Panc1 (cell line): ENCODE measurements at regions not wholly inside any gene's neighbourhood (a gene's known extent, or its start where the extent isn't known, plus 50 kb on each side); places are given as distances from the start of the nearest gene placed in this dataset.

Source experiments
- ATAC-seq: fragments of 200-7000 bp; cut with Tn5 transposase; 2 replicates; pipeline ENCODE4 v1.9.1; 2020; ENCODE audit warnings: mild to moderate bottlenecking, moderate library complexity
- BruUV-seq: library from RNA; stranded (reverse); fragments of 400-500 nt; replicated peaks from 2 replicates; lab custom pipeline; 2021; lab: Mats Ljungman, UMichigan
- CTCF ChIA-PET: fragments of 300-600 bp; sonication (Branson Sonifier 250); formaldehyde crosslinking; loops from one replicate; lab custom pipeline; 2022; ENCODE audit warnings: antibody characterized with exemption; lab: Charles Lee
- POLR2A ChIA-PET: fragments of 300-600 bp; sonication (Branson Sonifier 250); formaldehyde crosslinking; loops from one replicate; lab custom pipeline; 2022; ENCODE audit warnings: antibody characterized with exemption; lab: Charles Lee
- DNase-seq: peaks from one replicate; pipeline ENCODE4 v3.0.0-alpha.2; 2010; ENCODE audit warnings: low read depth, low spot score
- H3K27ac ChIP-seq: 2 replicates; pipeline ENCODE4 v1.5.1; 2011; ENCODE audit warnings: mild to moderate bottlenecking, low read length, inconsistent platforms
- H3K27me3 ChIP-seq: fragments of 200-500 bp; sonication (Bioruptor generic); 2 replicates; pipeline ENCODE4 v1.6.0; 2014; ENCODE audit warnings: low read length, inconsistent platforms; ENCODE audit not compliant: control insufficient read depth, insufficient read depth
- H3K36me3 ChIP-seq: fragments of 200-500 bp; sonication (Bioruptor generic); 2 replicates; pipeline ENCODE4 v1.5.1; 2014; ENCODE audit warnings: inconsistent platforms, mild to moderate bottlenecking, low read length, moderate library complexity; ENCODE audit not compliant: control insufficient read depth, insufficient read depth
- H3K4me1 ChIP-seq: 2 replicates; pipeline ENCODE4 v1.5.1; 2011; ENCODE audit warnings: inconsistent platforms, mild to moderate bottlenecking, low read length, moderate library complexity; ENCODE audit not compliant: control insufficient read depth, insufficient read depth
- H3K4me3 ChIP-seq, 2 experiments: 2 replicates each; pipeline ENCODE4 v1.5.1; 2011 to 2012; ENCODE audit warnings: low read depth in 2 of 2, low read length in 2 of 2, mild to moderate bottlenecking in 2 of 2, inconsistent platforms in 1 of 2, moderate library complexity in 1 of 2
- H3K9me3 ChIP-seq: fragments of 200-500 bp; sonication (Bioruptor generic); 2 replicates; pipeline ENCODE4 v1.5.1; 2014; ENCODE audit warnings: low read depth, mild to moderate bottlenecking, inconsistent platforms, low read length, moderate library complexity; ENCODE audit not compliant: control insufficient read depth, insufficient read depth
- POLR2AphosphoS5 ChIP-seq: IDR thresholded peaks from 2 replicates; pipeline ENCODE4 v1.6.1; 2012; ENCODE audit warnings: mild to moderate bottlenecking, low read depth, low read length, moderate library complexity
- REST ChIP-seq, 2 experiments: IDR thresholded peaks; 2 replicates each; pipeline ENCODE4 v1.6.1; 2011 to 2012; ENCODE audit warnings: low read depth in 2 of 2, control low read depth in 1 of 2, low read length in 1 of 2, mild to moderate bottlenecking in 1 of 2, moderate library complexity in 1 of 2; ENCODE audit not compliant: insufficient read depth in 1 of 2
- SIN3A ChIP-seq: IDR thresholded peaks from 2 replicates; pipeline ENCODE4 v1.6.1; 2012; ENCODE audit warnings: low read depth, mild to moderate bottlenecking, low read length, moderate library complexity, borderline replicate concordance; ENCODE audit not compliant: insufficient read depth
- TCF7L2 ChIP-seq: IDR thresholded peaks from 2 replicates; pipeline ENCODE4 v1.6.1; 2011; ENCODE audit warnings: mild to moderate bottlenecking, low read depth, low read length, inconsistent platforms
- in situ Hi-C: cut with HindIII; loops from 2 replicates; pipeline ENCODE4 v1.10.0; 2016; ENCODE audit warnings: low sequenced_read_pairs, low pct_unique_long_range_greater_than_20kb
- intact Hi-C: fragments of 100-400 bp; cut with micrococcal nuclease; formaldehyde crosslinking; loops from one replicate; pipeline ENCODE4 v1.10.0; 2022; ENCODE audit not compliant: unreplicated experiment
- TF ChIP-seq, protein P1 (sequence below): fragments of 450-650 bp; IDR thresholded peaks from 2 replicates; pipeline ENCODE4 v1.5.1; 2017; ENCODE audit warnings: mild to moderate bottlenecking

DNA sequence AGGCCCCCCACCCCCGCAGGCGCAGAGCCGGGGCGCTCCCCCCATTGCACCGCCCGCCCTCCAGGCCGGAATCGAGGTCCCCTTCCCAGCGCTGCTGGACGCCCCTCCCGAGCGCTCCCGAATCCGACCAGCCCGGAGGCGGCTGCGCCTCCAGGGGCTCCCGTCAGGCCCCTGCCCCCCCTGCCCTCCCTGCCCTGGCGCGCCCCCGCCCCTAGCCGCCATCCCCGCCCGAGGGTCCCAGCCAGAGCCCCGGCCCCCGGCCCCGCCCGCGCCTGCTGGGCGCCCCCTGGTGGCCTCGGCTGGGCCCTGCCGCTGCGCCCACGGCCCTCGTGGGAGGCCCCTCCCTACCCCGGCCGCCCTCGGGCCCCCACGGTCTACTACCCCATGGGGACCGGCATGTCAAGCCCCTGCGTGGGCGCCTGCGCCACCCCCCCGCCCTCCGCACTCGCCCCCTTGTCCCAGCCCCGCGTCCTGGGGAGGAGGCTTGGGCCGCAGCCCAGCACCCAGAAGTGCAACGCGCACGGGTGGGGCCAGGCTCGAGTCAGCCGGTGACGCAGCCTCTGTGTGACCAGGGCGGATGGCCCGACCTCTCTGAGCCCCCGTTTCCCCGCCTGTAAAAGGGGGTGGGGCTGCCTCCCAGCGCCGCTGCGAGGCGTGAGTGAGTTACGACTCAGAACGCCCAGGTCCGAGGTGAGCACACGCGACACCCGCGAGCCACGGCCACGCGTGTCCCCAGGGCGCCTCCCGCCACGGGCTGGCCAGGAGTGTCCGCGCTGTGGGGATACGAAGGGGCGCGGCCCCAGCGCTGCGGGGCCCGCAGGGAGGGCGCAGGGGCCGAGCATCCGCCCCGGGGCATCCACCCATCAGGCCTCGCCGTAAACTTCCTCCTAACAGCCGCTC lies 104.9 kb downstream of the FAM53A start:
- ATAC-seq = peak; percentile 85
- Histone ChIP-seq H3K36me3 (no peaks in the 10 kb centered on the region), H3K27me3 (no peaks in the 10 kb centered on the region), H3K27ac (peak overlapping the region; percentile 65; the same call in 1 of the 2 replicates), H3K9me3 (no peaks in the 10 kb centered on the region), H3K4me3 (peak overlapping the region; percentile 54 to 69), H3K4me1 (peaks cover 4% of the 10 kb centered on the region; the same call in 1 of the 2 replicates)
- in situ Hi-C loops (no loop called here), intact Hi-C loops (no loop called here)
- BruUV-seq = no TSS peak
- peak; percentile 48 for DNase-seq
- TF ChIP-seq TCF7L2 (no peak), REST (IDR thresholded peaks at IDR 0.05; ENCODE audit: insufficient read depth in 1 of 2, low read depth in 2 of 2, low read length in 1 of 2) (no peak), SIN3A (no peak), POLR2AphosphoS5 (0 out of 2 replicates have a peak, but pooled peaks have one; percentile 18)
- TF ChIP-seq, protein P1, sequence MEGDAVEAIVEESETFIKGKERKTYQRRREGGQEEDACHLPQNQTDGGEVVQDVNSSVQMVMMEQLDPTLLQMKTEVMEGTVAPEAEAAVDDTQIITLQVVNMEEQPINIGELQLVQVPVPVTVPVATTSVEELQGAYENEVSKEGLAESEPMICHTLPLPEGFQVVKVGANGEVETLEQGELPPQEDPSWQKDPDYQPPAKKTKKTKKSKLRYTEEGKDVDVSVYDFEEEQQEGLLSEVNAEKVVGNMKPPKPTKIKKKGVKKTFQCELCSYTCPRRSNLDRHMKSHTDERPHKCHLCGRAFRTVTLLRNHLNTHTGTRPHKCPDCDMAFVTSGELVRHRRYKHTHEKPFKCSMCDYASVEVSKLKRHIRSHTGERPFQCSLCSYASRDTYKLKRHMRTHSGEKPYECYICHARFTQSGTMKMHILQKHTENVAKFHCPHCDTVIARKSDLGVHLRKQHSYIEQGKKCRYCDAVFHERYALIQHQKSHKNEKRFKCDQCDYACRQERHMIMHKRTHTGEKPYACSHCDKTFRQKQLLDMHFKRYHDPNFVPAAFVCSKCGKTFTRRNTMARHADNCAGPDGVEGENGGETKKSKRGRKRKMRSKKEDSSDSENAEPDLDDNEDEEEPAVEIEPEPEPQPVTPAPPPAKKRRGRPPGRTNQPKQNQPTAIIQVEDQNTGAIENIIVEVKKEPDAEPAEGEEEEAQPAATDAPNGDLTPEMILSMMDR = peak; percentile 91
- ChIA-PET CTCF (interaction anchor here (0.6 kb wide), 1 partner anchor 138 kb away, joined by 6 read pairs; no protein-coding TSS in a partner anchor), POLR2A (no interaction called here)

DNA sequence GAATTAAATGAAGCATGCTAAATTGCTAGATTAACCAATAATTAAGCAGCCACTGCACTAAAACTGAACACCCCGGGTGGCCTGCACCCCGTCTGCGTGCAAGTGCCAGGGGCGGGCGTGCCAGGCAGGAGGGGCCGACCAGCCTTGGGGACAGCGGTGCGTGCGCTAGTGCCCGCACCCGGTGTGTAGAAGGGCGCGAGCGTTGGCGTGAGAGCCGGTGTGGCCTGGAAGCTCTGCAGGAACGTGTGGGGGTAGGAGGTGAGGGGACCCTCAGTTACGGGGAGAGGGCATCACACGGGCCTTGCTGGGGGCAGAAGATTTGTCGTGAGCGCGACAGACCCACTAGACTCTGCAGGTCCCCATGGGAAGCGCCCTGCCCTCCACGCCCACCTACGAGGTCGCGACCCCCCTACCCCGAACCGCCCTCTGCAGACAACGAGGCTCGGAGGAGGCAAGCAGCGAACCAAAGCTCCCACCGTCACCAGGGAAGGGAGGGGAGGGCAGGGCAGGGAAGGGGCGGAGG lies 105.8 kb downstream of the FAM53A start:
- Histone ChIP-seq H3K4me3 (no peak overlapping the region), H3K4me1 (peaks cover 4% of the 10 kb centered on the region; the same call in 1 of the 2 replicates), H3K36me3 (no peaks in the 10 kb centered on the region), H3K27me3 (no peaks in the 10 kb centered on the region), H3K9me3 (no peaks in the 10 kb centered on the region), H3K27ac (no peak overlapping the region)
- ChIA-PET POLR2A (no interaction called here), CTCF (interaction anchor here (0.6 kb wide), 1 partner anchor 139 kb away, joined by 6 read pairs; no protein-coding TSS in a partner anchor)
- in situ Hi-C loops = no loop called here
- intact Hi-C loops = no loop called here
- TF ChIP-seq REST (IDR thresholded peaks at IDR 0.05; ENCODE audit: insufficient read depth in 1 of 2, low read depth in 2 of 2, low read length in 1 of 2) (no peak), SIN3A (no peak), POLR2AphosphoS5 (no peak), TCF7L2 (no peak)
- TF ChIP-seq, protein P1 = no peak
- DNase-seq = no peak
- BruUV-seq = no TSS peak
- no peak for ATAC-seq
